HCT116 (cell line): ENCODE measurements at regions not wholly inside any gene's neighbourhood (a gene's known extent, or its start where the extent isn't known, plus 50 kb on each side); places are given as distances from the start of the nearest gene placed in this dataset.
"Not testable (repeated sequence)": the region's sequence is repeated elsewhere in the genome, so short reads cannot be mapped to it uniquely, and the experiment has no call there.

ENCODE experiments used
- ATAC-seq: fragments of 200-7000 bp; cut with Tn5 transposase; 2 replicates; pipeline ENCODE4 v1.9.1; 2020; ENCODE audit warnings: mild to moderate bottlenecking, moderate library complexity
- BruUV-seq: library from RNA; stranded (reverse); fragments of 400-500 nt; replicated peaks from 2 replicates; lab custom pipeline; 2021; lab: Mats Ljungman, UMichigan
- CTCF ChIA-PET: fragments of 300-600 bp; sonication (Branson Sonifier 250); formaldehyde crosslinking; loops from one replicate; lab custom pipeline; 2021; ENCODE audit warnings: antibody characterized with exemption; lab: Charles Lee
- POLR2A ChIA-PET: fragments of 300-600, 350-600 bp; sonication (Branson Sonifier 250); formaldehyde crosslinking; loops from one replicate; lab custom pipeline; 2021; ENCODE audit warnings: antibody characterized with exemption; lab: Charles Lee
- RAD21 ChIA-PET, 2 experiments: fragments of 300-600 bp; sonication (Branson Sonifier 250); formaldehyde crosslinking; loops; one replicate each; lab custom pipeline; 2023; ENCODE audit warnings: low total read pairs in 2 of 2; ENCODE audit not compliant: uncharacterized antibody in 2 of 2, unreplicated experiment in 2 of 2, low non-redundant PET in 1 of 2; lab: Charles Lee
- DNase-seq: peaks from one replicate; pipeline ENCODE4 v3.0.0-alpha.2; 2010; ENCODE audit warnings: low read depth, low spot score
- H2AFZ ChIP-seq: fragments of 200-600 bp; shearing (Covaris generic), sonication (generic); 2 replicates; pipeline ENCODE4 v1.6.1; 2017; ENCODE audit warnings: low read depth, mixed run types, mixed read lengths, antibody characterized with exemption, low read length; ENCODE audit not compliant: poor library complexity, severe bottlenecking
- H3K27ac ChIP-seq: 2 replicates; pipeline ENCODE4 v1.5.1; 2012; ENCODE audit warnings: low read depth, low read length
- H3K27me3 ChIP-seq: fragments of 200-600 bp; sonication (generic); 2 replicates; pipeline ENCODE4 v1.6.1; 2016; ENCODE audit warnings: mixed run types, low read length, mixed read lengths; ENCODE audit not compliant: insufficient read depth
- H3K36me3 ChIP-seq, 2 experiments: fragments of 200-500 bp in 1 of 2; fragments of 200-600 bp in 1 of 2; sonication (Bioruptor generic) in 1 of 2; sonication (generic) in 1 of 2; 2 replicates each; pipeline versions ENCODE4 v1.5.1 to v1.6.1; 2014 to 2016; ENCODE audit warnings: low read length in 2 of 2, inconsistent platforms in 1 of 2, mixed read lengths in 1 of 2, mixed run types in 1 of 2; ENCODE audit not compliant: insufficient read depth in 2 of 2, control insufficient read depth in 1 of 2
- H3K4me1 ChIP-seq, 2 experiments: fragments of 200-600 bp in 1 of 2; sonication (generic) in 1 of 2; 2 replicates each; pipeline versions ENCODE4 v1.5.1 to v1.6.1; 2012 to 2017; ENCODE audit warnings: low read length in 2 of 2, inconsistent platforms in 1 of 2, mild to moderate bottlenecking in 1 of 2, mixed read lengths in 1 of 2, mixed run types in 1 of 2, moderate library complexity in 1 of 2; ENCODE audit not compliant: insufficient read depth in 2 of 2, control insufficient read depth in 1 of 2
- H3K4me2 ChIP-seq: fragments of 200-600 bp; sonication (generic); 2 replicates; pipeline ENCODE4 v1.6.1; 2017; ENCODE audit warnings: mixed run types, low read length, mixed read lengths
- H3K4me3 ChIP-seq, 2 experiments: fragments of 200-600 bp in 1 of 2; sonication (generic) in 1 of 2; replicated peaks in 1 of 2; 2 replicates each; pipeline ENCODE4 v1.5.1; 2011 to 2016; ENCODE audit warnings: low read length in 2 of 2, control low read depth in 1 of 2, low read depth in 1 of 2, mild to moderate bottlenecking in 1 of 2, mixed read lengths in 1 of 2, mixed run types in 1 of 2
- H3K79me2 ChIP-seq: fragments of 200-600 bp; sonication (generic); 2 replicates; pipeline ENCODE4 v1.6.1; 2017; ENCODE audit warnings: mild to moderate bottlenecking, mixed run types, low read length, moderate library complexity, mixed read lengths; ENCODE audit not compliant: insufficient read depth
- H3K9ac ChIP-seq: fragments of 200-600 bp; sonication (generic); 2 replicates; pipeline ENCODE4 v1.6.1; 2016; ENCODE audit warnings: low read length, mixed read lengths
- H3K9me2 ChIP-seq: fragments of 200-600 bp; sonication (generic), shearing (Covaris generic); 2 replicates; pipeline ENCODE4 v1.6.1; 2017; ENCODE audit warnings: mixed run types, mild to moderate bottlenecking, moderate library complexity; ENCODE audit not compliant: insufficient read depth
- H3K9me3 ChIP-seq, 2 experiments: fragments of 200-500 bp in 1 of 2; fragments of 200-600 bp in 1 of 2; sonication (Bioruptor generic) in 1 of 2; sonication (generic) in 1 of 2; 2 replicates each; pipeline ENCODE4 v1.6.1; 2014 to 2017; ENCODE audit warnings: low read length in 2 of 2, mixed read lengths in 2 of 2, inconsistent platforms in 1 of 2, low read depth in 1 of 2, mild to moderate bottlenecking in 1 of 2, mixed run types in 1 of 2, moderate library complexity in 1 of 2; ENCODE audit not compliant: control insufficient read depth in 1 of 2, insufficient read depth in 1 of 2
- H4K20me1 ChIP-seq: fragments of 200-600 bp; sonication (generic), shearing (Covaris generic); 2 replicates; pipeline ENCODE4 v1.6.1; 2017; ENCODE audit warnings: mixed run types, mild to moderate bottlenecking, moderate library complexity; ENCODE audit not compliant: insufficient read depth
- ELF1 ChIP-seq: IDR thresholded peaks from 2 replicates; pipeline ENCODE4 v1.6.1; 2012; ENCODE audit warnings: low read depth, borderline replicate concordance
- SIN3A ChIP-seq: IDR thresholded peaks from 2 replicates; pipeline ENCODE4 v1.6.1; 2012; ENCODE audit warnings: low read depth
- intact Hi-C: fragments of 100-400 bp; cut with micrococcal nuclease; formaldehyde crosslinking; loops from 2 replicates; pipeline ENCODE4 v1.10.0; 2022
- TF ChIP-seq, protein P1 (sequence below): IDR thresholded peaks from 2 replicates; pipeline ENCODE4 v1.6.1; 2012
- TF ChIP-seq, protein P2 (sequence below), 3 experiments: fragments of 200-600 bp in 1 of 3; sonication (generic) in 1 of 3; IDR thresholded peaks in 2 of 3; conservative IDR thresholded peaks in 1 of 3; 2 replicates each; pipeline ENCODE4 v1.5.1; 2012 to 2017; ENCODE audit warnings: low read depth in 2 of 3, low read length in 2 of 3, antibody characterized with exemption in 1 of 3, borderline replicate concordance in 1 of 3, control low read depth in 1 of 3, mild to moderate bottlenecking in 1 of 3, mixed read lengths in 1 of 3, mixed run types in 1 of 3, moderate library complexity in 1 of 3; ENCODE audit not compliant: insufficient read depth in 1 of 3
- TF ChIP-seq, protein P3 (sequence below): IDR thresholded peaks from 2 replicates; pipeline ENCODE4 v1.6.1; 2012; ENCODE audit warnings: low read depth

DNA sequence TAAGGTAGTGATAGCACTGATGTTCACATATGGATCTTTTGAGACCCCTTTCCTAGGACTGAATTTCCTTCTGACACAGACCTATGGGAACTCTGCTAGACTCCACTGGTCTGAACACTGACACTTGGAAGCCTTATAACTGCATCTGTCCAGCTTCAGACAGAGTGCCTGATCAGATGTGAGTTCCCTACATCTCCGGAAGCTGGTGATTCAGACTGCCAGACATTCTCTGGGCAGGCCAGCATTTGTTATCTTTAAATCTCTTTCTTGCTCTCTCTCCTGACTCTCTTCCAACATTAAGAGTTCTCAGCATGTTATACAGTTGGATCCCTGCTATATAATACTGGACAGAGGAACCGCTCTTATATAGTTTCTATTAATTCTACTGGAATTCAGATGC is 408.5 kb downstream of the ZEB2 start:
- no peaks in the 10 kb centered on the region for H3K27me3 ChIP-seq
- intact Hi-C loops = no loop called here
- no peak overlapping the region for H3K4me3 ChIP-seq
- H3K4me1 ChIP-seq = no peaks in the 10 kb centered on the region
- CTCF ChIA-PET = no interaction called here
- POLR2A ChIA-PET = no interaction called here
- no peaks in the 10 kb centered on the region for H3K9me2 ChIP-seq
- H3K4me2 ChIP-seq = no peak overlapping the region
- BruUV-seq = no TSS peak
- no peaks in the 10 kb centered on the region for H3K79me2 ChIP-seq
- no peak overlapping the region for H3K27ac ChIP-seq
- no peak overlapping the region for H3K9ac ChIP-seq
- no peaks in the 10 kb centered on the region for H3K36me3 ChIP-seq
- RAD21 ChIA-PET = no interaction called here
- no peaks in the 10 kb centered on the region for H4K20me1 ChIP-seq
- DNase-seq (no peak), ATAC-seq (no peak)
- TF ChIP-seq, protein P1, sequence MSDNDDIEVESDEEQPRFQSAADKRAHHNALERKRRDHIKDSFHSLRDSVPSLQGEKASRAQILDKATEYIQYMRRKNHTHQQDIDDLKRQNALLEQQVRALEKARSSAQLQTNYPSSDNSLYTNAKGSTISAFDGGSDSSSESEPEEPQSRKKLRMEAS = no peak
- TF ChIP-seq ELF1 (no peak), SIN3A (no peak)
- TF ChIP-seq, protein P2, sequence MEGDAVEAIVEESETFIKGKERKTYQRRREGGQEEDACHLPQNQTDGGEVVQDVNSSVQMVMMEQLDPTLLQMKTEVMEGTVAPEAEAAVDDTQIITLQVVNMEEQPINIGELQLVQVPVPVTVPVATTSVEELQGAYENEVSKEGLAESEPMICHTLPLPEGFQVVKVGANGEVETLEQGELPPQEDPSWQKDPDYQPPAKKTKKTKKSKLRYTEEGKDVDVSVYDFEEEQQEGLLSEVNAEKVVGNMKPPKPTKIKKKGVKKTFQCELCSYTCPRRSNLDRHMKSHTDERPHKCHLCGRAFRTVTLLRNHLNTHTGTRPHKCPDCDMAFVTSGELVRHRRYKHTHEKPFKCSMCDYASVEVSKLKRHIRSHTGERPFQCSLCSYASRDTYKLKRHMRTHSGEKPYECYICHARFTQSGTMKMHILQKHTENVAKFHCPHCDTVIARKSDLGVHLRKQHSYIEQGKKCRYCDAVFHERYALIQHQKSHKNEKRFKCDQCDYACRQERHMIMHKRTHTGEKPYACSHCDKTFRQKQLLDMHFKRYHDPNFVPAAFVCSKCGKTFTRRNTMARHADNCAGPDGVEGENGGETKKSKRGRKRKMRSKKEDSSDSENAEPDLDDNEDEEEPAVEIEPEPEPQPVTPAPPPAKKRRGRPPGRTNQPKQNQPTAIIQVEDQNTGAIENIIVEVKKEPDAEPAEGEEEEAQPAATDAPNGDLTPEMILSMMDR (IDR thresholded peaks at IDR 0.05 in 2 of 3, conservative IDR thresholded peaks at IDR 0.05 in 1 of 3; ENCODE audit: borderline replicate concordance in 1 of 3, insufficient read depth in 1 of 3, low read depth in 2 of 3, low read length in 2 of 3) = no peak
- TF ChIP-seq, protein P3, sequence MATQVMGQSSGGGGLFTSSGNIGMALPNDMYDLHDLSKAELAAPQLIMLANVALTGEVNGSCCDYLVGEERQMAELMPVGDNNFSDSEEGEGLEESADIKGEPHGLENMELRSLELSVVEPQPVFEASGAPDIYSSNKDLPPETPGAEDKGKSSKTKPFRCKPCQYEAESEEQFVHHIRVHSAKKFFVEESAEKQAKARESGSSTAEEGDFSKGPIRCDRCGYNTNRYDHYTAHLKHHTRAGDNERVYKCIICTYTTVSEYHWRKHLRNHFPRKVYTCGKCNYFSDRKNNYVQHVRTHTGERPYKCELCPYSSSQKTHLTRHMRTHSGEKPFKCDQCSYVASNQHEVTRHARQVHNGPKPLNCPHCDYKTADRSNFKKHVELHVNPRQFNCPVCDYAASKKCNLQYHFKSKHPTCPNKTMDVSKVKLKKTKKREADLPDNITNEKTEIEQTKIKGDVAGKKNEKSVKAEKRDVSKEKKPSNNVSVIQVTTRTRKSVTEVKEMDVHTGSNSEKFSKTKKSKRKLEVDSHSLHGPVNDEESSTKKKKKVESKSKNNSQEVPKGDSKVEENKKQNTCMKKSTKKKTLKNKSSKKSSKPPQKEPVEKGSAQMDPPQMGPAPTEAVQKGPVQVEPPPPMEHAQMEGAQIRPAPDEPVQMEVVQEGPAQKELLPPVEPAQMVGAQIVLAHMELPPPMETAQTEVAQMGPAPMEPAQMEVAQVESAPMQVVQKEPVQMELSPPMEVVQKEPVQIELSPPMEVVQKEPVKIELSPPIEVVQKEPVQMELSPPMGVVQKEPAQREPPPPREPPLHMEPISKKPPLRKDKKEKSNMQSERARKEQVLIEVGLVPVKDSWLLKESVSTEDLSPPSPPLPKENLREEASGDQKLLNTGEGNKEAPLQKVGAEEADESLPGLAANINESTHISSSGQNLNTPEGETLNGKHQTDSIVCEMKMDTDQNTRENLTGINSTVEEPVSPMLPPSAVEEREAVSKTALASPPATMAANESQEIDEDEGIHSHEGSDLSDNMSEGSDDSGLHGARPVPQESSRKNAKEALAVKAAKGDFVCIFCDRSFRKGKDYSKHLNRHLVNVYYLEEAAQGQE = no peak
- H2AFZ ChIP-seq = no peak overlapping the region
- no peaks in the 10 kb centered on the region for H3K9me3 ChIP-seq

DNA sequence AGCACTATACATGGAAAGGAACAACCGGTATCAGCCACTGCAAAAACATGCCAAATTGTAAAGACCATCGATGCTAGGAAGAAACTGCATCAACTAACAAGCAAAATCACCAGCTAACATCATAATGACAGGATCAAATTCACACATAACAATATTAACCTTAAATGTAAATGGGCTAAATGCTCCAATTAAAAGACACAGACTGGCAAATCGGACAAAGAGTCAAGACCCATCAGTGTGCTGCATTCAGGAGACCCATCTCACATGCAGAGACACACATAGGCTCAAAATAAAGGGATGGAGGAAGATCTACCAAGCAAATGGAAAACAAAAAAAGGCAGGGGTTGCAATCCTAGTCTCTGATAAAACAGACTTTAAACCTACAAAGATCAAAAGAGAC is 413.8 kb downstream of the ZEB2 start:
- RAD21 ChIA-PET = not testable (repeated sequence)

More for the DNA sequence above, 413.8 kb downstream of the ZEB2 start:
- H3K27me3 ChIP-seq, ATAC-seq, BruUV-seq, CTCF ChIA-PET, H3K9ac ChIP-seq, H3K9me3 ChIP-seq, H3K4me3 ChIP-seq, H3K27ac ChIP-seq, H3K4me2 ChIP-seq, intact Hi-C loops, DNase-seq, H3K36me3 ChIP-seq, H3K79me2 ChIP-seq, POLR2A ChIA-PET, H3K4me1 ChIP-seq, H4K20me1 ChIP-seq, H2AFZ ChIP-seq, H3K9me2 ChIP-seq: not testable (repeated sequence)
